ENCODE measurements at regions not wholly inside any gene's neighbourhood (a gene's known extent, or its start where the extent isn't known, plus 50 kb on each side); places are given as distances from the start of the nearest gene placed in this dataset.
"Not testable (repeated sequence)": the region's sequence is repeated elsewhere in the genome, so short reads cannot be mapped to it uniquely, and the experiment has no call there.

DNA sequence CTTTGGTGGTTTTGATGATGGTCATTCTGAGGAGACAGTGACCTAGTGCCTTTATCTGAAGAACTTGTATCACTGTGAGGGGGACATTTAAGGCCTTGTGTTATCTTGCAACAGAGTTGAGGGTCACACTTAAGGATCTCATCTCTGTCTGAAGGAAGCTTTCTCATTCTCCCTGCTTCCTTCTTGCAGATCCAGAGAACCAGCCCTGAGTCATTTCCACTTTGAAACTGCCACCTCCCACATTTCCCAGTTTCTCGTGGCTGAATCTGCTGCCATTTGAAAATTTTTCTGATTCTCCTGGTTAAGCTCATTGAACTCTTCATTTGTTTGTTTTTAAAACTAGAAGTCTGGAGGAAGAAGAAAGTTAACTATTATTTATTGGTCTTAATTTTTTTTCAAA is 190.2 kb upstream of the CDH11 start:
- Mint-ChIP-seq H3K36me3 (ENCODE audit: low read depth) (no peaks in the 10 kb centered on the region), H3K27me3 (ENCODE audit: low read depth) (no peaks in the 10 kb centered on the region), H3K9me3 (no peaks in the 10 kb centered on the region), H3K4me1 (no peaks in the 10 kb centered on the region), H3K4me3 (no peak overlapping the region), H3K27ac (ENCODE audit: unreplicated experiment) (no peak overlapping the region)
- no peak for DNase-seq (ENCODE audit: low read depth, low spot score)
- TF ChIP-seq, protein P1, sequence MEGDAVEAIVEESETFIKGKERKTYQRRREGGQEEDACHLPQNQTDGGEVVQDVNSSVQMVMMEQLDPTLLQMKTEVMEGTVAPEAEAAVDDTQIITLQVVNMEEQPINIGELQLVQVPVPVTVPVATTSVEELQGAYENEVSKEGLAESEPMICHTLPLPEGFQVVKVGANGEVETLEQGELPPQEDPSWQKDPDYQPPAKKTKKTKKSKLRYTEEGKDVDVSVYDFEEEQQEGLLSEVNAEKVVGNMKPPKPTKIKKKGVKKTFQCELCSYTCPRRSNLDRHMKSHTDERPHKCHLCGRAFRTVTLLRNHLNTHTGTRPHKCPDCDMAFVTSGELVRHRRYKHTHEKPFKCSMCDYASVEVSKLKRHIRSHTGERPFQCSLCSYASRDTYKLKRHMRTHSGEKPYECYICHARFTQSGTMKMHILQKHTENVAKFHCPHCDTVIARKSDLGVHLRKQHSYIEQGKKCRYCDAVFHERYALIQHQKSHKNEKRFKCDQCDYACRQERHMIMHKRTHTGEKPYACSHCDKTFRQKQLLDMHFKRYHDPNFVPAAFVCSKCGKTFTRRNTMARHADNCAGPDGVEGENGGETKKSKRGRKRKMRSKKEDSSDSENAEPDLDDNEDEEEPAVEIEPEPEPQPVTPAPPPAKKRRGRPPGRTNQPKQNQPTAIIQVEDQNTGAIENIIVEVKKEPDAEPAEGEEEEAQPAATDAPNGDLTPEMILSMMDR (conservative IDR thresholded peaks at IDR 0.05), result no peak

DNA sequence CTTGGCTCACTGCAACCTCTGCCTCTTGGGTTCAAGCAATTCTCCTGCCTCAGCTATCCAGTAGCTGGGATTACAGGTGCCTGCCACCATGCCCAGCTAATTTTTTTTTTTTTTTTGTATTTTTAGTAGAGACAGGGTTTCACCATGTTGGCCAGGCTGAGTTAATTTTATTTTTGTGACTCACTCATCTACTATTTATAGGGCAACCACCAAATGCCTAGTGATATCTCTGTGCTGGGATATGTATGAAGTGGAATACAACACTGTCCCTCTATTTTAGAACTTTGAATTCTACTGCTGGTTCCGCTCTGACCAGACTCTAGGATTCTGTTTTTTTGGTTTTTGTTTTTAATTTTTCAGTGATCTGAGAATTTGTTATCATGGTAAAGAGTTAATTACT is 188.6 kb upstream of the CDH11 start:
- DNase-seq (ENCODE audit: low read depth, low spot score); H3K4me1 Mint-ChIP-seq; H3K36me3 Mint-ChIP-seq (ENCODE audit: low read depth); H3K27me3 Mint-ChIP-seq (ENCODE audit: low read depth); H3K27ac Mint-ChIP-seq (ENCODE audit: unreplicated experiment); H3K9me3 Mint-ChIP-seq; H3K4me3 Mint-ChIP-seq: not testable (repeated sequence)

DNA sequence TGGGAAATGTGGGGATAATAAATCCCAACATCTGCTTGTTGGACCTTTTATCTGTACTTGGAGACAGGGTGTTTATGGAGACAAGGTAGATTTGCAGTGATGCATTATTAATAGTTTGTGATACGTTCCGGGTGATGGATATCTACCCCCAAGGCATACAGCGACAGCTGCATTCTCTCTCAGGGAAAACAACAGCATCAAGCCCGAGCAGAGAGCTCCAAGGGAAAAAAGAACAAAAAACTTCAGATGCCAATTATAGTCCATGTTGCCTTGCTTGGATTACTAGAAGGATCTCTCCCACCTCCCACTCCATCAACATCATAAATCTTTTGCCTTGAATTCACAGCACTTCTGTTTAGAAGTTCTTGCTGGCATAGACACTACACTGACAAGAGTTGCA is 187.5 kb upstream of the CDH11 start:
- Mint-ChIP-seq H3K9me3 (no peaks in the 10 kb centered on the region), H3K27me3 (ENCODE audit: low read depth) (no peaks in the 10 kb centered on the region), H3K4me3 (no peak overlapping the region), H3K27ac (ENCODE audit: unreplicated experiment) (no peak overlapping the region), H3K4me1 (peaks cover 5% of the 10 kb centered on the region), H3K36me3 (ENCODE audit: low read depth) (no peaks in the 10 kb centered on the region)
- no peak for DNase-seq (ENCODE audit: low read depth, low spot score)
- TF ChIP-seq, protein P1 (conservative IDR thresholded peaks at IDR 0.05), result no peak

DNA sequence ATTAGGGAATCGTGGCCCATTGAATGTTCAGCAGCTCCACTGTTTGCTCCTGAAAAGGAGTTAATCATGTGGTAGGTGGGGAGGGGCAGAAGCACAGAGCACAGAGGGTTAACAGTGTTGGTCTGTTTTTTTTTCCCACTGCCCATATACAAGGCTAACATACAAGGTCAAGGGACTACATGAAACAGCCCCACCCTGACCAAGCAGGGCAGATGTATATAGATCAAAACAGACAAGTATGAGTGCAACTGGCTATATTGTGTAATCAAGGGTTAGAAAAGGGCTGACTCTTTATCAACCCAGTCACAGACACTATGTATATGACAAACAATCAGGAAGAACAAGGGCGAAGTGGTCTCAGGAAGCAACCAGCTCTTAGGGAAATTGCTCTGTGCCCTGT is 186.6 kb upstream of the CDH11 start:
- Mint-ChIP-seq H3K27me3 (ENCODE audit: low read depth) (no peaks in the 10 kb centered on the region), H3K4me1 (peaks cover 5% of the 10 kb centered on the region)

DNA sequence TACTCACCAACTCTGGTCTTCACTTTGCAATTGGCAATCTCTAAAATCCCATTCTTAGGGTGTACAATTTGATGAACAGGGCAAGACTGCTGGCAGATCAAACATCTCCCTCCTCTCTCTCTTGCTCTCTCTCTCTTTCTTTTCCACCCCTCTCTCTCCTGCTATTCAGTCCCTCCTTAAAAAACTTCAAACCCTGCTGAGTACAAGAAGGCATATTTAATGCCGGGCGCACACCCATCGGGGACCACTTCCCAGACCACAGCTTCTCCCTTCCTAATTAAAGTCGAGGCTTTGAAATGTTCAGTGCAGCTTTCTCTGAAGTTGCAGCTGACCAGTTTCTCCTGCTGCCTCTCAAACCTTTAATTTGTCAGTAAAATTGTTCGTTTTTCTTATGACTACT is 185.4 kb upstream of the CDH11 start:
- Mint-ChIP-seq H3K27me3 (ENCODE audit: low read depth) (no peaks in the 10 kb centered on the region), H3K36me3 (ENCODE audit: low read depth) (no peaks in the 10 kb centered on the region), H3K4me1 (peaks cover 5% of the 10 kb centered on the region), H3K27ac (ENCODE audit: unreplicated experiment) (no peak overlapping the region), H3K9me3 (peaks cover 7% of the 10 kb centered on the region), H3K4me3 (no peak overlapping the region)
- no peak for DNase-seq (ENCODE audit: low read depth, low spot score)
- TF ChIP-seq, protein P1 (conservative IDR thresholded peaks at IDR 0.05), result no peak

More for the DNA sequence above, 186.6 kb upstream of the CDH11 start:
- TF ChIP-seq, protein P1 (conservative IDR thresholded peaks at IDR 0.05), result no peak
- no peaks in the 10 kb centered on the region for H3K9me3 Mint-ChIP-seq
- no peak overlapping the region for H3K4me3 Mint-ChIP-seq
- H3K27ac Mint-ChIP-seq (ENCODE audit: unreplicated experiment), result no peak overlapping the region
- H3K36me3 Mint-ChIP-seq (ENCODE audit: low read depth), result no peaks in the 10 kb centered on the region
- no peak for DNase-seq (ENCODE audit: low read depth, low spot score)

DNA sequence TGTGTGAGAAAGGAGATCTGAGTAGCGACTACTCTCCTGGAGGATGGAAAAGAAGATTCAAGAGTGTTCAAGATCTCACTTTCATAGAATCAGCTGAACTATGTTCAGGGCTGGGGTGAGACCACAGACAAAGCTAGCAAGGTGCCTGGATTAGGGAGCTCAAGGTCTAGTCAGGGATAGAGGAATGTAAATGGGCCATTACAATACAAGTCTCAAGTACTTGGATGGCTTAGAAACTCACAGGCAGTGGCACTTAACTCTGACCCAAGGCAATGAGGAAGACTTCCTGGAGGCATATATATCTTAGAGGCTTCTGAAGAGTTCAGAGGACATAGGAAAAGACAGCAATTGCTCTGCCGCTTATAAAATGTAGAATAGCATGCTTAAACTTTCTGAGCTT is 184.9 kb upstream of the CDH11 start:
- Mint-ChIP-seq H3K9me3 (peaks cover 7% of the 10 kb centered on the region), H3K36me3 (ENCODE audit: low read depth) (no peaks in the 10 kb centered on the region), H3K4me3 (no peak overlapping the region), H3K27me3 (ENCODE audit: low read depth) (no peaks in the 10 kb centered on the region), H3K4me1 (peaks cover 5% of the 10 kb centered on the region), H3K27ac (ENCODE audit: unreplicated experiment) (no peak overlapping the region)
- TF ChIP-seq, protein P1 (conservative IDR thresholded peaks at IDR 0.05), result no peak
- DNase-seq (ENCODE audit: low read depth, low spot score), result no peak
